Mesendoderm (in vitro differentiated cells): ENCODE measurements at regions not wholly inside any gene's neighbourhood (a gene's known extent, or its start where the extent isn't known, plus 50 kb on each side); places are given as distances from the start of the nearest gene placed in this dataset.
"Not testable (repeated sequence)": the region's sequence is repeated elsewhere in the genome, so short reads cannot be mapped to it uniquely, and the experiment has no call there.

ENCODE experiments used
- DNase-seq: peaks from one replicate; pipeline ENCODE4 v3.0.0; 2013
- H2AK5ac ChIP-seq: 2 replicates; pipeline ENCODE4 v1.6.1; 2013; ENCODE audit warnings: low read length, inconsistent platforms
- H2BK120ac ChIP-seq: 2 replicates; pipeline ENCODE4 v1.6.1; 2013; ENCODE audit warnings: low read depth, mild to moderate bottlenecking, low read length, moderate library complexity, mixed read lengths
- H2BK15ac ChIP-seq: replicated peaks from 2 replicates; pipeline ENCODE4 v1.6.1; 2013; ENCODE audit warnings: low read depth, mild to moderate bottlenecking, moderate library complexity
- H2BK5ac ChIP-seq: 2 replicates; pipeline ENCODE4 v1.6.1; 2013; ENCODE audit warnings: low read length, inconsistent platforms
- H3K18ac ChIP-seq: 2 replicates; pipeline ENCODE4 v1.6.1; 2013; ENCODE audit warnings: mild to moderate bottlenecking, low read length, mixed read lengths
- H3K23ac ChIP-seq: one replicate; pipeline ENCODE4 v1.6.1; 2013; ENCODE audit warnings: low read length
- H3K27ac ChIP-seq: 2 replicates; pipeline ENCODE4 v1.5.1; 2013; ENCODE audit warnings: low read depth, mild to moderate bottlenecking, inconsistent platforms, low read length, moderate library complexity
- H3K27me3 ChIP-seq: 2 replicates; pipeline ENCODE4 v1.6.1; 2013; ENCODE audit warnings: low read length, control low read depth, mild to moderate bottlenecking, inconsistent platforms; ENCODE audit not compliant: insufficient read depth, poor library complexity
- H3K36me3 ChIP-seq: 2 replicates; pipeline ENCODE4 v1.6.1; 2013; ENCODE audit warnings: low read length, inconsistent platforms; ENCODE audit not compliant: control insufficient read depth, insufficient read depth
- H3K4ac ChIP-seq: one replicate; pipeline ENCODE4 v1.6.1; 2013; ENCODE audit warnings: low read depth, mild to moderate bottlenecking, low read length, moderate library complexity
- H3K4me1 ChIP-seq: 2 replicates; pipeline ENCODE4 v1.6.1; 2013; ENCODE audit warnings: low read depth, low read length, inconsistent platforms; ENCODE audit not compliant: control insufficient read depth
- H3K4me2 ChIP-seq: 2 replicates; pipeline ENCODE4 v1.6.1; 2013; ENCODE audit warnings: low read length
- H3K4me3 ChIP-seq: 2 replicates; pipeline ENCODE4 v1.5.1; 2013; ENCODE audit warnings: mild to moderate bottlenecking, low read length
- H3K56ac ChIP-seq: one replicate; pipeline ENCODE4 v1.6.1; 2013; ENCODE audit warnings: low read length
- H3K79me1 ChIP-seq: 2 replicates; pipeline ENCODE4 v1.6.1; 2013; ENCODE audit warnings: low read length, inconsistent platforms
- H3K79me2 ChIP-seq: 2 replicates; pipeline ENCODE4 v1.6.1; 2013; ENCODE audit warnings: mild to moderate bottlenecking, low read length; ENCODE audit not compliant: control insufficient read depth, insufficient read depth
- H3K9ac ChIP-seq: 2 replicates; pipeline ENCODE4 v1.6.1; 2013; ENCODE audit warnings: low read length, inconsistent platforms
- H4K5ac ChIP-seq: one replicate; pipeline ENCODE4 v1.6.1; 2013; ENCODE audit warnings: low read length
- H4K8ac ChIP-seq: one replicate; pipeline ENCODE4 v1.6.1; 2013; ENCODE audit warnings: low read depth, mild to moderate bottlenecking, control low read depth, low read length, moderate library complexity
- WGBS: extraction: QIAGEN DNeasy Blood & Tissue Kit; methylation state at CpG from one replicate; pipeline ENCODE4 v1.1.7; 2013; ENCODE audit warnings: low lambda C conversion rate, missing lambda C conversion rate; ENCODE audit not compliant: insufficient coverage; ENCODE audit errors: extremely low coverage; 5-methylcytosine and 5-hydroxymethylcytosine counted together

DNA sequence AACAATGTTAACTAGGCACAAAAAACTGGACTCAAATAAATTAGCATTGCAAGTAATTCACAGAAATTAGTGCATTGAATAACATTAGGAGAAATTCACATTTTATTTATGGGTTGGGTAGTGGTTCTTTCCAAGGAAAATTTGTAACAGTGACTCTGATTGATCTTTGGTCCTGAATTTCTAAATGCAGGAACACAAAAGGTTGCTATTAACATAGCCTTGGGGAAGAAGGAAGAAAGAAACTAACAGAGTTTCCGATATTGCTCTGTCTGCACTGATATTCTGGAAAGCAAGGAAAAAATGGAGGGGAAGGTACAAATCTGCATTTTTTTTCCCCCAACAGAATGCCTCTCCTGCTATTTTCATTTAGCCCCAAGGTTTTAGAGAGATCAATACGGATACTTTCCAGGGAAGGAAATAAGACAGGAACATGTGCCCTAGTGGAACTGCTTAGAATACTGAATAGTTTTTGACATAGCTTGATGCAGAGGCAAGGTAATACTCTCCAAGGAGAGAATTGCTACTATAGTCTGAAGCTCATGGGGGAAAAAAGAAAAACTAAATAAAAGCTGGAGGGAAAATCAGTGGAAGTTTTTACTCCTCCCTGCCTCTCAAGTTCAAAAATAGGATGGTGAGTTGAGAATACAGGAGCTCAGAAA lies 490.1 kb downstream of the RAPGEF2 start:
- peak overlapping the region; percentile 51 for H3K56ac ChIP-seq
- H4K8ac ChIP-seq, result no peak overlapping the region
- no peaks in the 10 kb centered on the region for H3K27me3 ChIP-seq
- H2AK5ac ChIP-seq, result no peak overlapping the region
- no peak overlapping the region for H2BK15ac ChIP-seq
- no peak overlapping the region for H4K5ac ChIP-seq
- no peak overlapping the region for H2BK5ac ChIP-seq
- no peak for DNase-seq
- H2BK120ac ChIP-seq, result no peak overlapping the region
- peak overlapping the region; percentile 33 for H3K27ac ChIP-seq
- no peaks in the 10 kb centered on the region for H3K79me1 ChIP-seq
- no peak overlapping the region for H3K9ac ChIP-seq
- no peak overlapping the region for H3K23ac ChIP-seq
- H3K4me3 ChIP-seq, result no peak overlapping the region
- peak overlapping the region; percentile 87 for H3K18ac ChIP-seq
- H3K79me2 ChIP-seq, result no peaks in the 10 kb centered on the region
- no peaks in the 10 kb centered on the region for H3K36me3 ChIP-seq
- WGBS, result no CpG with 5 or more reads among the region's 2 CpGs
- H3K4me2 ChIP-seq, result no peak overlapping the region
- H3K4me1 ChIP-seq, result peaks cover 4% of the 10 kb centered on the region
- H3K4ac ChIP-seq, result no peak overlapping the region

DNA sequence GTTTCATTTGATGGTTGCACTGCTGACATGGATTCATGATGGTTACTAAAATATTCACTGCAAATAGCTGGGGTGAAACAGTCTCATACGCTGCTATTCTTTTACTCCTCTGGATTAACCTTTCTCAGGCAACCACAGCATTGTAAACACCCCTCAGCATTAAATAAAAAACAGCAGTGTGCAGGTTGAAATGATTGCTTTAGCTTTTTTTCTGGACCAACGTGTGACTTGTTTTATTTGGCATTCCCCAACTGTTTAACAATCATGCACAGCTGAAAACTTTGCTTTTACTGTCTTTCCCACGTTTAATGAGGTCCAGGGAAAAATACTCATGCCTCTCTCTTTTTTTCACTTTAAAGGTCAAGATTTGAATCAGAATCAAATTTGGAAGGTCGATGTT lies 490.8 kb downstream of the RAPGEF2 start:
- Histone ChIP-seq H3K79me2 (no peaks in the 10 kb centered on the region), H4K8ac (no peak overlapping the region), H2BK120ac (peak overlapping the region; percentile 61), H3K79me1 (no peaks in the 10 kb centered on the region), H3K9ac (no peak overlapping the region), H3K36me3 (no peaks in the 10 kb centered on the region), H3K23ac (no peak overlapping the region), H3K4ac (no peak overlapping the region), H3K4me1 (peaks cover 4% of the 10 kb centered on the region), H3K27me3 (no peaks in the 10 kb centered on the region), H3K4me3 (no peak overlapping the region), H3K18ac (peak overlapping the region; percentile 87), H3K27ac (peak overlapping the region; percentile 33), H3K56ac (peak overlapping the region; percentile 35), H3K4me2 (no peak overlapping the region), H2BK5ac (peak overlapping the region; percentile 57), H4K5ac (no peak overlapping the region), H2AK5ac (no peak overlapping the region), H2BK15ac (no peak overlapping the region)
- WGBS, result no CpG with 5 or more reads among the region's 4 CpGs
- DNase-seq, result no peak

DNA sequence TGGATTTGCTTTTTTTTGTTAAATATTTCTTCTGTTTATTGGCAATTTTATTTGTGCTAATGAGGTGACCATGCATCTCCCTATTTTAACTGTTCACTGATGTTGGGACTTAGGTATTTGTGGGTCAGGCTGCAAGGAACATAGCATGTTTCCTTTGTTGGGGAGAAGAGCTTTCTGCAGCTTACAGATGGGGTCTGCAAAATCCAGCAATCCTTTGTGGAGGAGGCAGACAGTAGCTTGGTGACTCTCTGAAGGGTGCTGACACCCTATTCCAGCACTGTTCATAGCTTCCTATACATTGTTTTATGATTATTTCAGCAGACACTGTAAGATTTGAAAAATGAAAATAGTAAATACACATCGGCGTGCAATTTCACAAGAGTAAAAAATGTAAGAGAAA lies 491.7 kb downstream of the RAPGEF2 start:
- Histone ChIP-seq H3K23ac (no peak overlapping the region), H3K27me3 (no peaks in the 10 kb centered on the region), H3K79me1 (no peaks in the 10 kb centered on the region), H4K5ac (no peak overlapping the region), H2BK5ac (peak overlapping the region; percentile 85), H3K27ac (peak overlapping the region; percentile 25), H3K36me3 (no peaks in the 10 kb centered on the region), H2BK120ac (peak overlapping the region; percentile 50), H2AK5ac (peak overlapping the region; percentile 17), H3K9ac (peak overlapping the region; percentile 56), H3K4me1 (peaks cover 4% of the 10 kb centered on the region), H3K18ac (no peak overlapping the region), H3K4me3 (no peak overlapping the region), H4K8ac (no peak overlapping the region), H3K56ac (peak overlapping the region; percentile 84), H3K79me2 (no peaks in the 10 kb centered on the region), H2BK15ac (no peak overlapping the region), H3K4ac (peak overlapping the region; percentile 64), H3K4me2 (no peak overlapping the region)
- peak; percentile 55 for DNase-seq
- WGBS, result no CpG with 5 or more reads among the region's 2 CpGs

DNA sequence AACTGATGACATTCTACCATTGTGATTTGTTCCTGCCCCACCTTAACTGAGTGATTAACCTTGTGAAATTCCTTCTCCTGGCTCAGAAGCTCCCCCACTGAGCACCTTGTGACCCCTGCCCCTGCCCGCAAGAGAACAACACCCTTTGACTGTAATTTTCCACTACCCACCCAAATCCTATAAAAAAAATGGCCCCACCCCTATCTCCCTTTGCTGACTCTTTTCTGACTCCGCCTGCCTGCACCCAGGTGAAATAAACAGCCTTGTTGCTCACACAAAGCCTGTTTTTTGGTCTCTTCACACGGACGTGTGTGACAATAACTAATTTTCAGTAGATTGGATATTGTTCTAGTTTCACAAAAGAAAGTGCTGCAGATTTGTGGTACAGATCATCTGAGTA lies 492.2 kb downstream of the RAPGEF2 start:
- peak; percentile 87 for DNase-seq
- H2BK120ac ChIP-seq, H2BK15ac ChIP-seq, H3K36me3 ChIP-seq, H3K79me2 ChIP-seq, H3K79me1 ChIP-seq, H2AK5ac ChIP-seq, H2BK5ac ChIP-seq, H3K4ac ChIP-seq, H4K8ac ChIP-seq, H3K27me3 ChIP-seq, H3K4me3 ChIP-seq, H3K4me2 ChIP-seq, H3K23ac ChIP-seq, H4K5ac ChIP-seq, H3K9ac ChIP-seq, H3K4me1 ChIP-seq: not testable (repeated sequence)
- H3K27ac ChIP-seq, result peak overlapping the region; percentile 16
- H3K56ac ChIP-seq, result peak overlapping the region; percentile 19
- WGBS, result no CpG with 5 or more reads among the region's 4 CpGs
- peak overlapping the region; percentile 51 for H3K18ac ChIP-seq

DNA sequence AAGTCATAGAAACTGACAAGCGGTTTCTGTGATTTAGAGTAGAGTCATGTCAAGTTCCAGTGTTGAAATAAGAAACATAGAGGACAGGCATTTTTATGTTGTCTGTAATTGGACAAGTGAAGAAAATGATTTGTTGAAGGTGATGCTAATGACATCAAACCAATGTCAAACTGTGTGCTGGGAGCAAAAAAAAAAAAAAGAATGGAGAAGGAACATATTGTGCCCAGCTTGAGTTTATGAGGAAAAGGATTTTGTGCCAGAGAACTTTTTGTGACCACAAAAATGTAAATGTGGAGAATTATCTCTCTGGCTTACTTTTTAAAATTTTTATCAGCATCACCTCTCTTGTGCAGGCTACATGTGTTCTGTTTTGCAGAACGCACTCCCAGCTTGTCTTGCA lies 495.7 kb downstream of the RAPGEF2 start:
- H3K56ac ChIP-seq, result no peak overlapping the region
- no peak overlapping the region for H2BK15ac ChIP-seq
- no peaks in the 10 kb centered on the region for H3K27me3 ChIP-seq
- no peaks in the 10 kb centered on the region for H3K79me2 ChIP-seq
- H3K36me3 ChIP-seq, result no peaks in the 10 kb centered on the region
- no peak overlapping the region for H2BK120ac ChIP-seq
- H3K4ac ChIP-seq, result no peak overlapping the region
- H4K5ac ChIP-seq, result no peak overlapping the region
- no peak overlapping the region for H3K23ac ChIP-seq
- H3K27ac ChIP-seq, result no peak overlapping the region
- H2BK5ac ChIP-seq, result no peak overlapping the region
- H2AK5ac ChIP-seq, result no peak overlapping the region
- DNase-seq, result no peak
- peak overlapping the region; percentile 68 for H3K18ac ChIP-seq
- H3K4me3 ChIP-seq, result no peak overlapping the region
- H3K4me2 ChIP-seq, result no peak overlapping the region
- H3K9ac ChIP-seq, result no peak overlapping the region
- peaks cover 4% of the 10 kb centered on the region for H3K4me1 ChIP-seq
- no peaks in the 10 kb centered on the region for H3K79me1 ChIP-seq
- WGBS, result no CpG with 5 or more reads among the region's 2 CpGs
- no peak overlapping the region for H4K8ac ChIP-seq

DNA sequence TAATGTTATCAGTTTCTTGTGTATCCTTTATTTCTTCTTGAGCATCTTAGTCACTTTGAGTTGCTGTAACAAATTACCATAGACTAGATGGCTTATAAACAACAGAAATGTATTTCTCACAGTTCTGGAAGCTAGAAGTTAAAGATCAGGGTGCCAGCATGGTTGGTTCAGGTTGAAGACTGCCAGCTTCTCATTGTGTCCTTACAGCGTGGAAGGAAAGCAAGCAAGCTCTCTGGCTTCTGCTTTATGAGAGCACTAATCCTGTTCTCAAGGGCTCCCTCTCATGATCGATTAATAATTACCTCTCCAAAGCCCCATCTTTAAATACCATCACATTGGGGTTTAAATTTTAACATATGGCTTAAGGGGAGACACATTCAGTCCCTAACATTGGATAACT lies 497.2 kb downstream of the RAPGEF2 start:
- Histone ChIP-seq H3K36me3 (no peaks in the 10 kb centered on the region), H3K4me3 (no peak overlapping the region), H3K27ac (no peak overlapping the region), H4K5ac (no peak overlapping the region), H2AK5ac (no peak overlapping the region), H3K23ac (no peak overlapping the region), H2BK15ac (no peak overlapping the region), H3K18ac (no peak overlapping the region), H3K27me3 (no peaks in the 10 kb centered on the region), H3K4me1 (peaks cover 4% of the 10 kb centered on the region), H3K4ac (no peak overlapping the region), H3K9ac (no peak overlapping the region), H2BK5ac (no peak overlapping the region), H4K8ac (no peak overlapping the region), H3K79me1 (no peaks in the 10 kb centered on the region), H3K4me2 (no peak overlapping the region), H3K56ac (no peak overlapping the region), H2BK120ac (no peak overlapping the region), H3K79me2 (no peaks in the 10 kb centered on the region)
- DNase-seq, result no peak
- no CpG with 5 or more reads among the region's 2 CpGs for WGBS
